ENCODE measurements at regions not wholly inside any gene's neighbourhood (a gene's known extent, or its start where the extent isn't known, plus 50 kb on each side); places are given as distances from the start of the nearest gene placed in this dataset.

- TF ChIP-seq CTCF (IDR thresholded peaks at IDR 0.05) = no peak
- H3K27me3 ChIP-seq (ENCODE audit: low read depth) = no peaks in the 10 kb centered on the region
- intact Hi-C loops (cut with DNase I) = no loop called here
- H3K4me1 ChIP-seq = no peaks in the 10 kb centered on the region
- ATAC-seq = no peak
- H3K4me3 ChIP-seq = no peak overlapping the region
- no peak for DNase-seq
- H3K9me3 ChIP-seq = no peaks in the 10 kb centered on the region
- H3K36me3 ChIP-seq = no peaks in the 10 kb centered on the region
- H3K27ac ChIP-seq = no peak overlapping the region
Measured at GRCh38 chr1:244106837-244107493, 55.9 kb downstream of the ZBTB18 start.

- Histone ChIP-seq H3K4me1 (no peaks in the 10 kb centered on the region), H3K4me3 (no peak overlapping the region), H3K27me3 (ENCODE audit: low read depth) (no peaks in the 10 kb centered on the region), H3K36me3 (no peaks in the 10 kb centered on the region), H3K9me3 (no peaks in the 10 kb centered on the region), H3K27ac (no peak overlapping the region)
- no peak for TF ChIP-seq CTCF (IDR thresholded peaks at IDR 0.05)
- intact Hi-C loops (cut with DNase I) = no loop called here
- ATAC-seq (no peak), DNase-seq (no peak)
Measured at GRCh38 chr1:244111027-244111426, 59.9 kb downstream of the ZBTB18 start.

- H3K9me3 ChIP-seq = no peaks in the 10 kb centered on the region
- H3K27ac ChIP-seq = no peak overlapping the region
- no peak overlapping the region for H3K4me3 ChIP-seq
- no peak for TF ChIP-seq CTCF (IDR thresholded peaks at IDR 0.05)
- intact Hi-C loops (cut with DNase I) = no loop called here
- DNase-seq (no peak), ATAC-seq (no peak)
- no peaks in the 10 kb centered on the region for H3K36me3 ChIP-seq
- no peaks in the 10 kb centered on the region for H3K27me3 ChIP-seq (ENCODE audit: low read depth)
- no peaks in the 10 kb centered on the region for H3K4me1 ChIP-seq
Measured at GRCh38 chr1:244112041-244112440, 61.0 kb downstream of the ZBTB18 start.

GRCh38 chr1:244112636-244113035 lies 61.6 kb downstream of the ZBTB18 start:
- no peak for TF ChIP-seq CTCF (IDR thresholded peaks at IDR 0.05)
- H3K4me1 ChIP-seq = no peaks in the 10 kb centered on the region
- ATAC-seq = no peak
- H3K9me3 ChIP-seq = no peaks in the 10 kb centered on the region
- no peak overlapping the region for H3K27ac ChIP-seq
- H3K4me3 ChIP-seq = no peak overlapping the region
- intact Hi-C loops (cut with DNase I) = no loop called here
- H3K27me3 ChIP-seq (ENCODE audit: low read depth) = no peaks in the 10 kb centered on the region
- H3K36me3 ChIP-seq = no peaks in the 10 kb centered on the region
- DNase-seq = no peak

GRCh38 chr1:244113532-244114320 lies 62.6 kb downstream of the ZBTB18 start:
- Histone ChIP-seq H3K27me3 (ENCODE audit: low read depth) (no peaks in the 10 kb centered on the region), H3K27ac (no peak overlapping the region), H3K4me3 (no peak overlapping the region), H3K9me3 (no peaks in the 10 kb centered on the region), H3K4me1 (no peaks in the 10 kb centered on the region), H3K36me3 (no peaks in the 10 kb centered on the region)
- ATAC-seq (no peak), DNase-seq (no peak)
- no peak for TF ChIP-seq CTCF (IDR thresholded peaks at IDR 0.05)
- intact Hi-C loops (cut with DNase I) = no loop called here

Data from lower lobe of right lung (tissue), 2 donors.